ENCODE measurements at regions not wholly inside any gene's neighbourhood (a gene's known extent, or its start where the extent isn't known, plus 50 kb on each side); places are given as distances from the start of the nearest gene placed in this dataset.

DNA sequence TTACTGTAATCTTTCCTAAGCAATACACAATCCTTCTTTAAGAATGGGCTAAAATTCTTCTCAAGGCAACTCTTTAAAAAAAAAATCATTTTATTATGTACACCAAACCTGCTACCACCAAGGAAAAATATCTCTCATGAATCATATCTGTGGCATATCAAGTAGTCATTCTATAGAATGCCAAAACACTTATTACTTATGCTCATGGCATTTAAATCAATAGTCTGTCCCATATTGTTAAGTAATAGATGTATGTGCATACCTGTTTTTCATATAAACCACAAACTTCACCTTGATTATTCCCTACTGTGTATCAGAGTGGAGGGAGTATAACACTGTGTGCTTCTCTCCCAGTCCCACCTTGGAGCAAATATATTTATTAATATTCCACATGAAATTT is 95.8 kb upstream of the SETBP1 start:
- TF ChIP-seq POLR2A (IDR thresholded peaks at IDR 0.05): no peak
- TF ChIP-seq, protein P1, sequence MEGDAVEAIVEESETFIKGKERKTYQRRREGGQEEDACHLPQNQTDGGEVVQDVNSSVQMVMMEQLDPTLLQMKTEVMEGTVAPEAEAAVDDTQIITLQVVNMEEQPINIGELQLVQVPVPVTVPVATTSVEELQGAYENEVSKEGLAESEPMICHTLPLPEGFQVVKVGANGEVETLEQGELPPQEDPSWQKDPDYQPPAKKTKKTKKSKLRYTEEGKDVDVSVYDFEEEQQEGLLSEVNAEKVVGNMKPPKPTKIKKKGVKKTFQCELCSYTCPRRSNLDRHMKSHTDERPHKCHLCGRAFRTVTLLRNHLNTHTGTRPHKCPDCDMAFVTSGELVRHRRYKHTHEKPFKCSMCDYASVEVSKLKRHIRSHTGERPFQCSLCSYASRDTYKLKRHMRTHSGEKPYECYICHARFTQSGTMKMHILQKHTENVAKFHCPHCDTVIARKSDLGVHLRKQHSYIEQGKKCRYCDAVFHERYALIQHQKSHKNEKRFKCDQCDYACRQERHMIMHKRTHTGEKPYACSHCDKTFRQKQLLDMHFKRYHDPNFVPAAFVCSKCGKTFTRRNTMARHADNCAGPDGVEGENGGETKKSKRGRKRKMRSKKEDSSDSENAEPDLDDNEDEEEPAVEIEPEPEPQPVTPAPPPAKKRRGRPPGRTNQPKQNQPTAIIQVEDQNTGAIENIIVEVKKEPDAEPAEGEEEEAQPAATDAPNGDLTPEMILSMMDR (IDR thresholded peaks at IDR 0.05 in 4 of 5, conservative IDR thresholded peaks at IDR 0.05 in 1 of 5): no peak
- H3K4me3 ChIP-seq: no peak overlapping the region
- H3K27me3 ChIP-seq: no peaks in the 10 kb centered on the region
- H3K36me3 ChIP-seq: no peaks in the 10 kb centered on the region
- no peak for DNase-seq
- no peaks in the 10 kb centered on the region for H3K9me3 ChIP-seq
- intact Hi-C loops (cut with DNase I; ENCODE audit: low total_unique reads): no loop called here
- ATAC-seq: no peak
- in situ Hi-C loops (cut with MboI; ENCODE audit: low sequenced_read_pairs in 4 of 4): no loop called here
- no peaks in the 10 kb centered on the region for H3K4me1 ChIP-seq
- no peak overlapping the region for H3K27ac ChIP-seq

DNA sequence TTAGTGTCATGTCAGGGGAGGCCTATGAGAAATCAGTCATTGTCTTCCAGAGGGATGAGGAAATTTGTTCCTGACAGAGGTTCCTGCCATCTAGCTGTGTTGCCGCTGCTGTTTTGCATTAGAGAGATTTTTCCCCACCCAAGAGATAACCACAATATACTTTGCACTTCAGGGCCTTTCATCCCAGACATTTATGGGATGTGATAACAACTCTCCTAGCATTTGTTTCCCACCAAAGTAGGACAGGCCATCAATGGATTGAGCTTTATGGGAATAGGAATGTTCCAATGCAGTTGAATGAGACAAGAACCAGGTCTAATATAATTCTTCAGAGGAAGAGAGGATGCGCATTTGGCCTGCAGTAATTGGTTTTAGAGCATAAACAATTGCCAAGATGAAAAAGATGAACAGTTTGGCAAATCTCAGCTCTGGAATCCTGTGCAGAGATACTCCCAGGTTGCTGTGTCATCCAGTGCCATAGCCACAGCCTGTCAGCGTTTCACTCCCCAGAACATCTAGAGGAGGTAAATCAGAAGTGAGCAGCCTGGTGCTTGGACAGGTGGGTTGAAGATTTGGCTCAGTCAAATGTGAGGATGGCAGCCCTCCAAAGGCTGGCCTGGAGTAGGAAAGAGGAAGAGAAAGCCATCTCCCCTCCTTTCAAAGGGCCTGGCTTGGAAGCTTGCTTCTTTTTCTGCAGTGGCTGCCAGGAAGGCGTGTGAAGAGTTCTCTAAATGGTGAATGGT is 93.7 kb upstream of the SETBP1 start:
- no peak overlapping the region for H3K4me3 ChIP-seq
- intact Hi-C loops (cut with DNase I; ENCODE audit: low total_unique reads): no loop called here
- no peaks in the 10 kb centered on the region for H3K27me3 ChIP-seq
- H3K27ac ChIP-seq: no peak overlapping the region
- ATAC-seq (no peak), DNase-seq (no peak)
- TF ChIP-seq POLR2A (IDR thresholded peaks at IDR 0.05): no peak
- TF ChIP-seq, protein P1 (IDR thresholded peaks at IDR 0.05 in 4 of 5, conservative IDR thresholded peaks at IDR 0.05 in 1 of 5): no peak
- no peaks in the 10 kb centered on the region for H3K9me3 ChIP-seq
- in situ Hi-C loops (cut with MboI; ENCODE audit: low sequenced_read_pairs in 4 of 4): no loop called here
- H3K4me1 ChIP-seq: no peaks in the 10 kb centered on the region
- no peaks in the 10 kb centered on the region for H3K36me3 ChIP-seq

DNA sequence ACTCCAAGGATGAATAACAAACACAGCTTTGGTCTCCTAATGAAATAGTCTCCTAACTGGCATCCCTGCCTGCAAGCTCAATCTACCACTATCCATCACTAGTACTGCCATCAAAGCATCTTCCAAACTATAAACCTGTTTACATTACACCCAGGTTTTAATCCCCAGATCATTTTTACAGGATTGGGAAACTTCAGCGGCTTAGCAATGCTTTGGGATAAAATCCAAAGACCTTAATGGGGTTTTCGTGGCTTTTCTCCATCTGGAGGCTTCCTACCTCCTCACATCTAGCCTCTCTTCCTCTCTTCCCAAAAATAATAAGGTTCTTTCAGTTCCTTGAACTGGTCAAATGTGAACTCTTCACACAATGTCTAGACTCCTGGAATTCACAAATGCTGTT is 92.2 kb upstream of the SETBP1 start:
- in situ Hi-C loops (cut with MboI; ENCODE audit: low sequenced_read_pairs in 4 of 4) (no loop called here), intact Hi-C loops (cut with DNase I; ENCODE audit: low total_unique reads) (no loop called here)
- Histone ChIP-seq H3K36me3 (no peaks in the 10 kb centered on the region), H3K4me3 (no peak overlapping the region), H3K9me3 (no peaks in the 10 kb centered on the region), H3K4me1 (no peaks in the 10 kb centered on the region), H3K27me3 (no peaks in the 10 kb centered on the region), H3K27ac (no peak overlapping the region)
- ATAC-seq (no peak), DNase-seq (no peak)
- TF ChIP-seq, protein P1 (IDR thresholded peaks at IDR 0.05 in 4 of 5, conservative IDR thresholded peaks at IDR 0.05 in 1 of 5): no peak
- no peak for TF ChIP-seq POLR2A (IDR thresholded peaks at IDR 0.05)

DNA sequence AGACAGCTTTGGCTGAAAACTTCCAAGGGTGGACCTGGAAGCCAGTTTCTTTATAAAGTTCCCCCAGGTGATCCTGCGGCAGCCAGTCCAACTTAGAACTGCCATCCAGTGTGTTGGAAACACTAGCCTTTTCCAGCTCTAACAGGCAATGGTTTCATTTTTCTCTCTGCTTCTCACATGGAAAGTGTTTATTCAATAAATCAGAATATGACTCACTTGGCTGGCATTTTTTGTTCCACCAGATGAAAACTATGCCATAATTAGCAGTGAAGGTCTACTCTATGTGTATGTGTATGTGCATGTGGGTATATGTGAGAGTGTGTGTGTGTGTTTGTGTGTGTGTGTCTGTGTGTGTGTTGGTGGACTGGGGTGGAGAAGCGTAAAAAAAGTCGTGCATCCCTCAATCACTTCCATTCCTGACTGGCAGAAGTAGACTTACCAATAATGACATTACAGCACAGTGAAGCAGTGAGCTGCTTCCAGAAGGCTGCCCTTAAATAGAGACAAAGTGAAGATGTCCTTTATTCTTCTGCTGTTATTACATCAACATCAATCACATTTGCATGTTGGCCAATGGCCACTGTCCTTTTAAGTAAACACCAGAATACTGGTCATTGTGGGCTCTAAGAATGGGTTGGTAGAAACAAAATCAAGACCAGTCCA is 90.9 kb upstream of the SETBP1 start:
- Histone ChIP-seq H3K4me3 (no peak overlapping the region), H3K4me1 (no peaks in the 10 kb centered on the region), H3K9me3 (no peaks in the 10 kb centered on the region), H3K36me3 (no peaks in the 10 kb centered on the region), H3K27me3 (no peaks in the 10 kb centered on the region), H3K27ac (no peak overlapping the region)
- TF ChIP-seq POLR2A (IDR thresholded peaks at IDR 0.05): no peak
- TF ChIP-seq, protein P1 (IDR thresholded peaks at IDR 0.05 in 4 of 5, conservative IDR thresholded peaks at IDR 0.05 in 1 of 5): no peak
- DNase-seq: no peak
- intact Hi-C loops (cut with DNase I; ENCODE audit: low total_unique reads): no loop called here
- in situ Hi-C loops (cut with MboI; ENCODE audit: low sequenced_read_pairs in 4 of 4): no loop called here
- ATAC-seq: no peak
